HepG2 (cell line): ENCODE measurements at regions not wholly inside any gene's neighbourhood (a gene's known extent, or its start where the extent isn't known, plus 50 kb on each side); places are given as distances from the start of the nearest gene placed in this dataset.

Experiments used
- CHD2 ChIP-seq: IDR thresholded peaks from 2 replicates; pipeline ENCODE4 v1.6.1; 2011; ENCODE audit warnings: low read depth, low read length, improper control_type of control experiment
- ZBTB25 ChIP-seq: IDR thresholded peaks from 2 replicates; pipeline ENCODE4 v1.6.1; 2018; ENCODE audit warnings: missing genetic modification reagents
- ZSCAN30 ChIP-seq: sonication (generic); formaldehyde crosslinking; IDR thresholded peaks from 2 replicates; pipeline ENCODE4 v1.5.0; 2020; ENCODE audit warnings: mild to moderate bottlenecking, missing genetic modification reagents

- TF ChIP-seq ZBTB25 (no peak), ZSCAN30 (no peak), CHD2 (no peak)
These were observed 142.2 kb upstream of the CNTN3 start for GRCh38 chr3:74756674-74757073.
